ENCODE measurements at regions not wholly inside any gene's neighbourhood (a gene's known extent, or its start where the extent isn't known, plus 50 kb on each side); places are given as distances from the start of the nearest gene placed in this dataset.

GRCh38 chr11:92728628-92729027 lies 240.8 kb upstream of the MTNR1B start:
- Histone ChIP-seq H3K4me2 (ENCODE audit: insufficient read depth, low read length) (no peak overlapping the region), H4K20me1 (replicated peaks; ENCODE audit: control insufficient read depth, insufficient read depth, low read length) (no peaks in the 10 kb centered on the region), H3K79me2 (ENCODE audit: control insufficient read depth, insufficient read depth, low read length) (no peaks in the 10 kb centered on the region), H3K36me3 (ENCODE audit: control insufficient read depth, insufficient read depth, low read length) (no peaks in the 10 kb centered on the region), H3K27me3 (ENCODE audit: control insufficient read depth in 2 of 2, insufficient read depth in 2 of 2, low read length in 2 of 2) (no peaks in the 10 kb centered on the region), H3K27ac (ENCODE audit: extremely low read depth, low read depth, low read length) (no peak overlapping the region), H2AFZ (ENCODE audit: low read depth, low read length) (no peak overlapping the region), H3K4me3 (no peak overlapping the region), H3K9me3 (replicated peaks; ENCODE audit: control insufficient read depth, insufficient read depth, low read depth, low read length) (no peaks in the 10 kb centered on the region), H3K9ac (ENCODE audit: insufficient read depth in 1 of 2, low read depth in 2 of 2, low read length in 2 of 2) (no peak overlapping the region), H3K4me1 (replicated peaks in 1 of 2; ENCODE audit: control insufficient read depth in 2 of 2, insufficient read depth in 2 of 2, low read length in 2 of 2) (no peaks in the 10 kb centered on the region), H3K9me1 (ENCODE audit: control insufficient read depth, insufficient read depth, low read length) (no peaks in the 10 kb centered on the region)
- 0% methylated on average over 3 of the region's 3 CpGs for WGBS (ENCODE audit: insufficient coverage, low coverage, missing lambda C conversion rate)
- in situ Hi-C loops (cut with MboI), result no loop called here
- ChIA-PET CTCF (ENCODE audit: low intra/inter-chr PET ratio) (no interaction called here), POLR2A (no interaction called here)
- no TSS peak for BruUV-seq (replicated peaks)
- ATAC-seq (no peak), FAIRE-seq (no peak), DNase-seq (ENCODE audit: extremely low read depth in 1 of 4, low spot score in 3 of 4) (no peak)
- intact Hi-C loops (cut with micrococcal nuclease), result no loop called here
- no peak for TF ChIP-seq VEZF1 (CRISPR knock-in tag; IDR thresholded peaks at IDR 0.05)
- no peak for TF ChIP-seq GATA2 (CRISPR knock-in tag; IDR thresholded peaks at IDR 0.05)
- TF ChIP-seq ZKSCAN8 (CRISPR knock-in tag; IDR thresholded peaks at IDR 0.05), result no peak
- TF ChIP-seq IRF1 (CRISPR knock-in tag; IDR thresholded peaks at IDR 0.05; ENCODE audit: borderline replicate concordance), result no peak
- TF ChIP-seq ZBTB49 (CRISPR knock-in tag; IDR thresholded peaks at IDR 0.05; ENCODE audit: borderline replicate concordance), result no peak
- no peak for TF ChIP-seq SMAD4 (CRISPR knock-in tag; conservative IDR thresholded peaks at IDR 0.05)
- no peak for TF ChIP-seq ZNF764 (CRISPR knock-in tag; IDR thresholded peaks at IDR 0.05; ENCODE audit: low read depth)
- TF ChIP-seq E2F6 (IDR thresholded peaks at IDR 0.05; ENCODE audit: borderline replicate concordance in 1 of 2, extremely low read depth in 1 of 2, insufficient read depth in 1 of 2, insufficient read length in 1 of 2, low read depth in 1 of 2, low read length in 1 of 2, poor library complexity in 1 of 2, severe bottlenecking in 1 of 2), result no peak
- no peak for TF ChIP-seq NRF1 (conservative IDR thresholded peaks at IDR 0.05 in 1 of 2, IDR thresholded peaks at IDR 0.05 in 1 of 2)
- TF ChIP-seq ZBTB9 (CRISPR knock-in tag; IDR thresholded peaks at IDR 0.05), result no peak
- no peak for TF ChIP-seq ZBTB26 (CRISPR knock-in tag; IDR thresholded peaks at IDR 0.05)
- TF ChIP-seq BCL6 (CRISPR knock-in tag; IDR thresholded peaks at IDR 0.05), result no peak
- TF ChIP-seq MBD2 (IDR thresholded peaks at IDR 0.05; ENCODE audit: borderline replicate concordance, low read depth), result no peak
- no peak for TF ChIP-seq POLR2B (IDR thresholded peaks at IDR 0.05; ENCODE audit: low read depth, partially characterized antibody)

Measured in K562 (cell line).